IMR-90 (cell line): ENCODE measurements at regions not wholly inside any gene's neighbourhood (a gene's known extent, or its start where the extent isn't known, plus 50 kb on each side); places are given as distances from the start of the nearest gene placed in this dataset.

Experiments used
- ATAC-seq: fragments of 200-7000 bp; cut with Tn5 transposase; 2 replicates; pipeline ENCODE4 v1.9.1; 2020; ENCODE audit warnings: low read depth, mild to moderate bottlenecking, moderate library complexity
- BruUV-seq: library from RNA; stranded (reverse); fragments of 400-500 nt; replicated peaks from 2 replicates; lab custom pipeline; 2021; lab: Mats Ljungman, UMichigan
- CTCF ChIA-PET: fragments of 300-600 bp; formaldehyde crosslinking; extraction: SDS; loops from one replicate; lab custom pipeline; 2021; ENCODE audit warnings: antibody characterized with exemption; lab: Yijun Ruan, JAX
- POLR2A ChIA-PET: fragments of 300-600 bp; sonication (Branson Sonifier 250); formaldehyde crosslinking; loops from one replicate; lab custom pipeline; 2022; ENCODE audit warnings: antibody characterized with exemption; ENCODE audit not compliant: unreplicated experiment; lab: Charles Lee
- DNase-seq: peaks from one replicate; pipeline ENCODE4 v3.0.0; 2013
- H2AFZ ChIP-seq: replicated peaks from 2 replicates; pipeline ENCODE3; 2013; ENCODE audit warnings: low read length, mild to moderate bottlenecking; ENCODE audit not compliant: poor library complexity
- H2AK5ac ChIP-seq: 2 replicates; pipeline ENCODE4 v1.6.1; 2013; ENCODE audit warnings: low read depth, low read length, inconsistent platforms
- H2AK9ac ChIP-seq: replicated peaks from 2 replicates; pipeline ENCODE3; 2013; ENCODE audit warnings: mild to moderate bottlenecking, low read depth, low read length, moderate library complexity; ENCODE audit not compliant: poor library complexity
- H2BK120ac ChIP-seq: 2 replicates; pipeline ENCODE4 v1.6.1; 2013; ENCODE audit warnings: low read depth, low read length, inconsistent platforms
- H2BK15ac ChIP-seq: 3 replicates; pipeline ENCODE4 v1.6.1; 2013; ENCODE audit warnings: low read depth, low read length, inconsistent platforms
- H2BK20ac ChIP-seq: 2 replicates; pipeline ENCODE4 v1.6.1; 2013; ENCODE audit warnings: low read depth, mild to moderate bottlenecking, inconsistent platforms, low read length, moderate library complexity
- H2BK5ac ChIP-seq: 2 replicates; pipeline ENCODE4 v1.6.1; 2013; ENCODE audit warnings: mild to moderate bottlenecking, low read depth, low read length, inconsistent platforms; ENCODE audit not compliant: poor library complexity, severe bottlenecking
- H3K14ac ChIP-seq: replicated peaks from 2 replicates; pipeline ENCODE4 v1.6.1; 2013; ENCODE audit warnings: low read depth, low read length, inconsistent platforms
- H3K18ac ChIP-seq: 2 replicates; pipeline ENCODE4 v1.6.1; 2013; ENCODE audit warnings: low read depth, low read length, control low read depth
- H3K23ac ChIP-seq: 2 replicates; pipeline ENCODE4 v1.6.1; 2013; ENCODE audit warnings: low read depth, low read length, inconsistent platforms
- H3K27ac ChIP-seq: 2 replicates; pipeline ENCODE4 v1.5.1; 2013; ENCODE audit warnings: mild to moderate bottlenecking, control low read depth, low read length; ENCODE audit not compliant: insufficient read depth
- H3K27me3 ChIP-seq: 2 replicates; pipeline ENCODE4 v1.6.1; 2013; ENCODE audit warnings: low read length; ENCODE audit not compliant: control insufficient read depth, insufficient read depth
- H3K36me3 ChIP-seq: 2 replicates; pipeline ENCODE4 v1.6.1; 2013; ENCODE audit warnings: low read length, mixed read lengths; ENCODE audit not compliant: control insufficient read depth, insufficient read depth
- H3K4ac ChIP-seq: 2 replicates; pipeline ENCODE4 v1.6.1; 2013; ENCODE audit warnings: low read depth, low read length, inconsistent platforms
- H3K4me1 ChIP-seq: 2 replicates; pipeline ENCODE4 v1.6.1; 2013; ENCODE audit warnings: low read length, mixed read lengths; ENCODE audit not compliant: control insufficient read depth, insufficient read depth
- H3K4me2 ChIP-seq: 2 replicates; pipeline ENCODE4 v1.6.1; 2013; ENCODE audit warnings: low read depth, mild to moderate bottlenecking, control low read depth, low read length, moderate library complexity
- H3K4me3 ChIP-seq: 2 replicates; pipeline ENCODE4 v1.5.1; 2013; ENCODE audit warnings: low read depth, mild to moderate bottlenecking, control low read depth, low read length, moderate library complexity; ENCODE audit not compliant: insufficient read depth
- H3K56ac ChIP-seq: 2 replicates; pipeline ENCODE4 v1.6.1; 2013; ENCODE audit warnings: low read length, inconsistent platforms; ENCODE audit not compliant: insufficient read depth; ENCODE audit errors: extremely low read depth
- H3K79me1 ChIP-seq, 2 experiments: 2 replicates each; pipeline ENCODE4 v1.6.1; 2013; ENCODE audit warnings: low read length in 2 of 2, inconsistent platforms in 1 of 2, low read depth in 1 of 2
- H3K9ac ChIP-seq: 2 replicates; pipeline ENCODE4 v1.6.1; 2013; ENCODE audit warnings: low read depth, low read length, control low read depth
- H3K9me1 ChIP-seq: 2 replicates; pipeline ENCODE4 v1.6.1; 2013; ENCODE audit warnings: low read length, inconsistent platforms; ENCODE audit not compliant: insufficient read depth
- H3K9me3 ChIP-seq: 2 replicates; pipeline ENCODE4 v1.6.1; 2013; ENCODE audit warnings: low read length; ENCODE audit not compliant: control insufficient read depth, insufficient read depth
- H4K20me1 ChIP-seq: 2 replicates; pipeline ENCODE4 v1.6.1; 2013; ENCODE audit warnings: low read length, inconsistent platforms; ENCODE audit not compliant: insufficient read depth
- H4K5ac ChIP-seq: 2 replicates; pipeline ENCODE4 v1.6.1; 2013; ENCODE audit warnings: mild to moderate bottlenecking, low read depth, low read length, control low read depth
- H4K8ac ChIP-seq, 2 experiments: 2 replicates each; pipeline ENCODE4 v1.6.1; 2013; ENCODE audit warnings: low read depth in 2 of 2, low read length in 2 of 2, control low read depth in 1 of 2, inconsistent platforms in 1 of 2
- H4K91ac ChIP-seq: 2 replicates; pipeline ENCODE4 v1.6.1; 2013; ENCODE audit warnings: low read depth, low read length, inconsistent platforms; ENCODE audit not compliant: insufficient read depth
- BHLHE40 ChIP-seq: fragments of 150-350 bp; IDR thresholded peaks from 2 replicates; pipeline ENCODE4 v1.6.1; 2016; ENCODE audit warnings: mild to moderate bottlenecking, low read depth, low read length
- CEBPB ChIP-seq: IDR thresholded peaks from 2 replicates; pipeline ENCODE4 v1.6.1; 2012; ENCODE audit warnings: low read depth, low read length, improper control_type of control experiment
- CHD1 ChIP-seq: IDR thresholded peaks from 2 replicates; pipeline ENCODE4 v1.6.1; 2012; ENCODE audit warnings: low read depth, low read length, improper control_type of control experiment
- FOS ChIP-seq: fragments of 150-350 bp; IDR thresholded peaks from 2 replicates; pipeline ENCODE4 v1.6.1; 2016; ENCODE audit warnings: low read depth, low read length
- MAFK ChIP-seq: IDR thresholded peaks from 2 replicates; pipeline ENCODE4 v1.6.1; 2012; ENCODE audit warnings: low read depth, low read length, improper control_type of control experiment
- MAZ ChIP-seq: IDR thresholded peaks from 2 replicates; pipeline ENCODE4 v1.6.1; 2012; ENCODE audit warnings: low read depth, mild to moderate bottlenecking, low read length, improper control_type of control experiment, moderate library complexity, borderline replicate concordance
- MXI1 ChIP-seq: IDR thresholded peaks from 2 replicates; pipeline ENCODE4 v1.6.1; 2012; ENCODE audit warnings: low read depth, mild to moderate bottlenecking, low read length, moderate library complexity, borderline replicate concordance
- NFE2L2 ChIP-seq: fragments of 150-350 bp; IDR thresholded peaks from 2 replicates; pipeline ENCODE4 v1.6.1; 2016; ENCODE audit warnings: low read depth, mild to moderate bottlenecking, low read length
- POLR2A ChIP-seq: IDR thresholded peaks from 2 replicates; pipeline ENCODE4 v1.6.1; 2012; ENCODE audit warnings: mild to moderate bottlenecking, low read depth, low read length
- RAD21 ChIP-seq: IDR thresholded peaks from 2 replicates; pipeline ENCODE4 v1.6.1; 2012; ENCODE audit warnings: low read length, improper control_type of control experiment
- RCOR1 ChIP-seq: IDR thresholded peaks from 2 replicates; pipeline ENCODE4 v1.6.1; 2012; ENCODE audit warnings: mild to moderate bottlenecking, low read length, improper control_type of control experiment; ENCODE audit not compliant: insufficient replicate concordance
- RFX5 ChIP-seq: IDR thresholded peaks from 2 replicates; pipeline ENCODE4 v1.8.0; 2012; ENCODE audit warnings: low read depth, mild to moderate bottlenecking, low read length, moderate library complexity
- SMC3 ChIP-seq: fragments of 150-350 bp; IDR thresholded peaks from 2 replicates; pipeline ENCODE4 v1.6.1; 2016; ENCODE audit warnings: low read depth, mild to moderate bottlenecking, antibody characterized with exemption, low read length, moderate library complexity
- WGBS, 2 experiments: methylation state at CpG; one replicate each; pipeline versions ENCODE4 v1.1.5 to v1.1.7; 2013; ENCODE audit warnings: missing lambda C conversion rate in 2 of 2; ENCODE audit not compliant: insufficient read length in 1 of 2; ENCODE audit errors: extremely low coverage in 2 of 2; 5-methylcytosine and 5-hydroxymethylcytosine counted together
- dilution Hi-C: fragments of 300-500 bp; cut with HindIII; formaldehyde crosslinking; loops from one replicate; pipeline ENCODE4 v1.14.3; 2018; ENCODE audit warnings: low sequenced_read_pairs; ENCODE audit not compliant: unreplicated experiment
- in situ Hi-C: fragments of 300-500 bp; cut with MboI; formaldehyde crosslinking; loops from 3 replicates; pipeline ENCODE4 v1.14.3; 2019; ENCODE audit warnings: low sequenced_read_pairs, inconsistent platforms, mixed read lengths
- intact Hi-C: fragments of 100-400 bp; cut with micrococcal nuclease; formaldehyde crosslinking; loops from 2 replicates; pipeline ENCODE4 v1.10.0; 2022
- TF ChIP-seq, protein P1 (sequence below): conservative IDR thresholded peaks from 2 replicates; pipeline ENCODE4 v1.5.1; 2012; ENCODE audit warnings: mild to moderate bottlenecking, low read depth, low read length, improper control_type of control experiment
- TF ChIP-seq, protein P2 (sequence below): fragments of 150-350 bp; IDR thresholded peaks from 2 replicates; pipeline ENCODE4 v1.6.1; 2017; ENCODE audit warnings: mild to moderate bottlenecking, antibody characterized with exemption, low read length, low read depth
- TF ChIP-seq, protein P3 (sequence below): fragments of 150-350 bp; IDR thresholded peaks from 2 replicates; pipeline ENCODE4 v1.6.1; 2016; ENCODE audit warnings: low read depth, mild to moderate bottlenecking, low read length, moderate library complexity, borderline replicate concordance

DNA sequence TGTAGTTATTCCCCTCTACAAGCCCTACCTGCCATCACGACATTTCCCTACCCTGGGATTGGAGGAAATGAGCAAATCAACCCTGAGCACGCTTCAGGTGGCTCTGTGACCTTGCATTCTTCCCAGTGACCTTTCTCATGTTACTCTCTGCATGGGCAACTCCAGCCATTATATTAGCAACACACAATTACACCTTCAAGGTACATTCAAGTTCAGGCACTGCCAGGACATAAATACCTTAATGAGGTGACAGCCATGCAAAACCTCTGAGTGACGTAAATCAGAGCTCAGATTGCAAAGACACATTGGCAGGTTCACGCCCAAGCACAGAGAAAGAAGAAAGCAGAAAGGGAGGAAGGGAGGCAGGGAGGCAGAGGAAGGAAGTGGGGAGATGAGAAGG lies 68.7 kb upstream of the ALK start:
- H2AK5ac ChIP-seq = no peak overlapping the region
- no peak overlapping the region for H4K91ac ChIP-seq
- no peak overlapping the region for H2BK15ac ChIP-seq
- no peaks in the 10 kb centered on the region for H3K36me3 ChIP-seq
- no peak overlapping the region for H3K4me2 ChIP-seq
- no peak overlapping the region for H4K5ac ChIP-seq
- no peak overlapping the region for H3K27ac ChIP-seq
- H2BK5ac ChIP-seq = no peak overlapping the region
- H4K20me1 ChIP-seq = no peaks in the 10 kb centered on the region
- H3K4ac ChIP-seq = no peak overlapping the region
- H3K27me3 ChIP-seq = peaks cover 3% of the 10 kb centered on the region; the same call in 1 of the 2 replicates
- dilution Hi-C loops (no loop called here), in situ Hi-C loops (no loop called here), intact Hi-C loops (no loop called here)
- H3K14ac ChIP-seq = no peak overlapping the region
- H2AK9ac ChIP-seq = no peak overlapping the region
- H3K9ac ChIP-seq = no peak overlapping the region
- H3K79me1 ChIP-seq = no peaks in the 10 kb centered on the region
- TF ChIP-seq NFE2L2 (no peak), RCOR1 (no peak), RAD21 (no peak), CEBPB (no peak), BHLHE40 (no peak), POLR2A (no peak), MXI1 (no peak), MAFK (no peak), CHD1 (no peak), SMC3 (no peak), FOS (no peak), MAZ (no peak), RFX5 (no peak)
- TF ChIP-seq, protein P1, sequence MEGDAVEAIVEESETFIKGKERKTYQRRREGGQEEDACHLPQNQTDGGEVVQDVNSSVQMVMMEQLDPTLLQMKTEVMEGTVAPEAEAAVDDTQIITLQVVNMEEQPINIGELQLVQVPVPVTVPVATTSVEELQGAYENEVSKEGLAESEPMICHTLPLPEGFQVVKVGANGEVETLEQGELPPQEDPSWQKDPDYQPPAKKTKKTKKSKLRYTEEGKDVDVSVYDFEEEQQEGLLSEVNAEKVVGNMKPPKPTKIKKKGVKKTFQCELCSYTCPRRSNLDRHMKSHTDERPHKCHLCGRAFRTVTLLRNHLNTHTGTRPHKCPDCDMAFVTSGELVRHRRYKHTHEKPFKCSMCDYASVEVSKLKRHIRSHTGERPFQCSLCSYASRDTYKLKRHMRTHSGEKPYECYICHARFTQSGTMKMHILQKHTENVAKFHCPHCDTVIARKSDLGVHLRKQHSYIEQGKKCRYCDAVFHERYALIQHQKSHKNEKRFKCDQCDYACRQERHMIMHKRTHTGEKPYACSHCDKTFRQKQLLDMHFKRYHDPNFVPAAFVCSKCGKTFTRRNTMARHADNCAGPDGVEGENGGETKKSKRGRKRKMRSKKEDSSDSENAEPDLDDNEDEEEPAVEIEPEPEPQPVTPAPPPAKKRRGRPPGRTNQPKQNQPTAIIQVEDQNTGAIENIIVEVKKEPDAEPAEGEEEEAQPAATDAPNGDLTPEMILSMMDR = no peak
- TF ChIP-seq, protein P2, sequence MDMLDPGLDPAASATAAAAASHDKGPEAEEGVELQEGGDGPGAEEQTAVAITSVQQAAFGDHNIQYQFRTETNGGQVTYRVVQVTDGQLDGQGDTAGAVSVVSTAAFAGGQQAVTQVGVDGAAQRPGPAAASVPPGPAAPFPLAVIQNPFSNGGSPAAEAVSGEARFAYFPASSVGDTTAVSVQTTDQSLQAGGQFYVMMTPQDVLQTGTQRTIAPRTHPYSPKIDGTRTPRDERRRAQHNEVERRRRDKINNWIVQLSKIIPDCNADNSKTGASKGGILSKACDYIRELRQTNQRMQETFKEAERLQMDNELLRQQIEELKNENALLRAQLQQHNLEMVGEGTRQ = no peak
- TF ChIP-seq, protein P3, sequence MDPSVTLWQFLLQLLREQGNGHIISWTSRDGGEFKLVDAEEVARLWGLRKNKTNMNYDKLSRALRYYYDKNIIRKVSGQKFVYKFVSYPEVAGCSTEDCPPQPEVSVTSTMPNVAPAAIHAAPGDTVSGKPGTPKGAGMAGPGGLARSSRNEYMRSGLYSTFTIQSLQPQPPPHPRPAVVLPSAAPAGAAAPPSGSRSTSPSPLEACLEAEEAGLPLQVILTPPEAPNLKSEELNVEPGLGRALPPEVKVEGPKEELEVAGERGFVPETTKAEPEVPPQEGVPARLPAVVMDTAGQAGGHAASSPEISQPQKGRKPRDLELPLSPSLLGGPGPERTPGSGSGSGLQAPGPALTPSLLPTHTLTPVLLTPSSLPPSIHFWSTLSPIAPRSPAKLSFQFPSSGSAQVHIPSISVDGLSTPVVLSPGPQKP = no peak
- H2AFZ ChIP-seq = no peak overlapping the region
- H4K8ac ChIP-seq = no peak overlapping the region
- no peak overlapping the region for H3K56ac ChIP-seq
- no peak for ATAC-seq
- H3K4me1 ChIP-seq = no peaks in the 10 kb centered on the region
- BruUV-seq = no TSS peak
- H3K18ac ChIP-seq = no peak overlapping the region
- H3K9me1 ChIP-seq = no peaks in the 10 kb centered on the region
- H2BK20ac ChIP-seq = no peak overlapping the region
- H3K4me3 ChIP-seq = no peak overlapping the region
- no peak overlapping the region for H2BK120ac ChIP-seq
- 17% methylated on average over 3 of the region's 4 CpGs; no CpG with 5 or more reads in 1 of the 2 experiments for WGBS, 2 experiments
- CTCF ChIA-PET = no interaction called here
- POLR2A ChIA-PET = no interaction called here
- DNase-seq = no peak
- H3K23ac ChIP-seq = no peak overlapping the region
- H3K9me3 ChIP-seq = no peaks in the 10 kb centered on the region
